ENCODE measurements at regions not wholly inside any gene's neighbourhood (a gene's known extent, or its start where the extent isn't known, plus 50 kb on each side); places are given as distances from the start of the nearest gene placed in this dataset.

DNA sequence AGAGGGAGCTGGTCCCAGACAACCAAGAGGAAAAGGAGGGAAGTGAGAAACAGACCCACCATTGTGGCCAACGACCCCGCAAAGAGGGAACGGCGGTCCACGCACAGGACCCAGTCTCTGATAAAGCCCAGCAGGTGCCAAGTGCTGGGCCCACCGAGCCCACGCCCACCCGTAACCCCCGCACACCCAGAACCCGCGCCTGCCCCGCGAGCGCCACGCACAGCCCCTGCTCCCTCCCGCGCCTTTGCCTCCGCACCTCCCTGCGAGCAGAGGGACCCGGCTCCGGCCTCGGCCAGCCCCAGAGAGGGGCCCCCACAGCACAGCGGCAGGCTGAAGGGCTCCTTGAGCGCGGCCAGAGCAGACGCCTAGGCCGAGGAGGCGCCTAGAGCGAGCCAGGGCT lies 1192.2 kb downstream of the PCDH17 start:
- TF ChIP-seq, protein P1, sequence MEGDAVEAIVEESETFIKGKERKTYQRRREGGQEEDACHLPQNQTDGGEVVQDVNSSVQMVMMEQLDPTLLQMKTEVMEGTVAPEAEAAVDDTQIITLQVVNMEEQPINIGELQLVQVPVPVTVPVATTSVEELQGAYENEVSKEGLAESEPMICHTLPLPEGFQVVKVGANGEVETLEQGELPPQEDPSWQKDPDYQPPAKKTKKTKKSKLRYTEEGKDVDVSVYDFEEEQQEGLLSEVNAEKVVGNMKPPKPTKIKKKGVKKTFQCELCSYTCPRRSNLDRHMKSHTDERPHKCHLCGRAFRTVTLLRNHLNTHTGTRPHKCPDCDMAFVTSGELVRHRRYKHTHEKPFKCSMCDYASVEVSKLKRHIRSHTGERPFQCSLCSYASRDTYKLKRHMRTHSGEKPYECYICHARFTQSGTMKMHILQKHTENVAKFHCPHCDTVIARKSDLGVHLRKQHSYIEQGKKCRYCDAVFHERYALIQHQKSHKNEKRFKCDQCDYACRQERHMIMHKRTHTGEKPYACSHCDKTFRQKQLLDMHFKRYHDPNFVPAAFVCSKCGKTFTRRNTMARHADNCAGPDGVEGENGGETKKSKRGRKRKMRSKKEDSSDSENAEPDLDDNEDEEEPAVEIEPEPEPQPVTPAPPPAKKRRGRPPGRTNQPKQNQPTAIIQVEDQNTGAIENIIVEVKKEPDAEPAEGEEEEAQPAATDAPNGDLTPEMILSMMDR (conservative IDR thresholded peaks at IDR 0.05): no peak
- TF ChIP-seq EZH2 (IDR thresholded peaks at IDR 0.05; ENCODE audit: low read depth): no peak
